IMR-90 (cell line): ENCODE measurements at regions not wholly inside any gene's neighbourhood (a gene's known extent, or its start where the extent isn't known, plus 50 kb on each side); places are given as distances from the start of the nearest gene placed in this dataset.

Experiments used
- ATAC-seq: fragments of 200-7000 bp; cut with Tn5 transposase; 2 replicates; pipeline ENCODE4 v1.9.1; 2020; ENCODE audit warnings: low read depth, mild to moderate bottlenecking, moderate library complexity
- BruUV-seq: library from RNA; stranded (reverse); fragments of 400-500 nt; replicated peaks from 2 replicates; lab custom pipeline; 2021; lab: Mats Ljungman, UMichigan
- CTCF ChIA-PET: fragments of 300-600 bp; formaldehyde crosslinking; extraction: SDS; loops from one replicate; lab custom pipeline; 2021; ENCODE audit warnings: antibody characterized with exemption; lab: Yijun Ruan, JAX
- POLR2A ChIA-PET: fragments of 300-600 bp; sonication (Branson Sonifier 250); formaldehyde crosslinking; loops from one replicate; lab custom pipeline; 2022; ENCODE audit warnings: antibody characterized with exemption; ENCODE audit not compliant: unreplicated experiment; lab: Charles Lee
- DNase-seq: peaks from one replicate; pipeline ENCODE4 v3.0.0; 2013
- H2AFZ ChIP-seq: replicated peaks from 2 replicates; pipeline ENCODE3; 2013; ENCODE audit warnings: low read length, mild to moderate bottlenecking; ENCODE audit not compliant: poor library complexity
- H2AK5ac ChIP-seq: 2 replicates; pipeline ENCODE4 v1.6.1; 2013; ENCODE audit warnings: low read depth, low read length, inconsistent platforms
- H2AK9ac ChIP-seq: replicated peaks from 2 replicates; pipeline ENCODE3; 2013; ENCODE audit warnings: mild to moderate bottlenecking, low read depth, low read length, moderate library complexity; ENCODE audit not compliant: poor library complexity
- H2BK120ac ChIP-seq: 2 replicates; pipeline ENCODE4 v1.6.1; 2013; ENCODE audit warnings: low read depth, low read length, inconsistent platforms
- H2BK15ac ChIP-seq: 3 replicates; pipeline ENCODE4 v1.6.1; 2013; ENCODE audit warnings: low read depth, low read length, inconsistent platforms
- H2BK20ac ChIP-seq: 2 replicates; pipeline ENCODE4 v1.6.1; 2013; ENCODE audit warnings: low read depth, mild to moderate bottlenecking, inconsistent platforms, low read length, moderate library complexity
- H2BK5ac ChIP-seq: 2 replicates; pipeline ENCODE4 v1.6.1; 2013; ENCODE audit warnings: mild to moderate bottlenecking, low read depth, low read length, inconsistent platforms; ENCODE audit not compliant: poor library complexity, severe bottlenecking
- H3K14ac ChIP-seq: replicated peaks from 2 replicates; pipeline ENCODE4 v1.6.1; 2013; ENCODE audit warnings: low read depth, low read length, inconsistent platforms
- H3K18ac ChIP-seq: 2 replicates; pipeline ENCODE4 v1.6.1; 2013; ENCODE audit warnings: low read depth, low read length, control low read depth
- H3K23ac ChIP-seq: 2 replicates; pipeline ENCODE4 v1.6.1; 2013; ENCODE audit warnings: low read depth, low read length, inconsistent platforms
- H3K27ac ChIP-seq: 2 replicates; pipeline ENCODE4 v1.5.1; 2013; ENCODE audit warnings: mild to moderate bottlenecking, control low read depth, low read length; ENCODE audit not compliant: insufficient read depth
- H3K27me3 ChIP-seq: 2 replicates; pipeline ENCODE4 v1.6.1; 2013; ENCODE audit warnings: low read length; ENCODE audit not compliant: control insufficient read depth, insufficient read depth
- H3K36me3 ChIP-seq: 2 replicates; pipeline ENCODE4 v1.6.1; 2013; ENCODE audit warnings: low read length, mixed read lengths; ENCODE audit not compliant: control insufficient read depth, insufficient read depth
- H3K4ac ChIP-seq: 2 replicates; pipeline ENCODE4 v1.6.1; 2013; ENCODE audit warnings: low read depth, low read length, inconsistent platforms
- H3K4me1 ChIP-seq: 2 replicates; pipeline ENCODE4 v1.6.1; 2013; ENCODE audit warnings: low read length, mixed read lengths; ENCODE audit not compliant: control insufficient read depth, insufficient read depth
- H3K4me2 ChIP-seq: 2 replicates; pipeline ENCODE4 v1.6.1; 2013; ENCODE audit warnings: low read depth, mild to moderate bottlenecking, control low read depth, low read length, moderate library complexity
- H3K4me3 ChIP-seq: 2 replicates; pipeline ENCODE4 v1.5.1; 2013; ENCODE audit warnings: low read depth, mild to moderate bottlenecking, control low read depth, low read length, moderate library complexity; ENCODE audit not compliant: insufficient read depth
- H3K56ac ChIP-seq: 2 replicates; pipeline ENCODE4 v1.6.1; 2013; ENCODE audit warnings: low read length, inconsistent platforms; ENCODE audit not compliant: insufficient read depth; ENCODE audit errors: extremely low read depth
- H3K79me1 ChIP-seq, 2 experiments: 2 replicates each; pipeline ENCODE4 v1.6.1; 2013; ENCODE audit warnings: low read length in 2 of 2, inconsistent platforms in 1 of 2, low read depth in 1 of 2
- H3K9ac ChIP-seq: 2 replicates; pipeline ENCODE4 v1.6.1; 2013; ENCODE audit warnings: low read depth, low read length, control low read depth
- H3K9me1 ChIP-seq: 2 replicates; pipeline ENCODE4 v1.6.1; 2013; ENCODE audit warnings: low read length, inconsistent platforms; ENCODE audit not compliant: insufficient read depth
- H3K9me3 ChIP-seq: 2 replicates; pipeline ENCODE4 v1.6.1; 2013; ENCODE audit warnings: low read length; ENCODE audit not compliant: control insufficient read depth, insufficient read depth
- H4K20me1 ChIP-seq: 2 replicates; pipeline ENCODE4 v1.6.1; 2013; ENCODE audit warnings: low read length, inconsistent platforms; ENCODE audit not compliant: insufficient read depth
- H4K5ac ChIP-seq: 2 replicates; pipeline ENCODE4 v1.6.1; 2013; ENCODE audit warnings: mild to moderate bottlenecking, low read depth, low read length, control low read depth
- H4K8ac ChIP-seq, 2 experiments: 2 replicates each; pipeline ENCODE4 v1.6.1; 2013; ENCODE audit warnings: low read depth in 2 of 2, low read length in 2 of 2, control low read depth in 1 of 2, inconsistent platforms in 1 of 2
- H4K91ac ChIP-seq: 2 replicates; pipeline ENCODE4 v1.6.1; 2013; ENCODE audit warnings: low read depth, low read length, inconsistent platforms; ENCODE audit not compliant: insufficient read depth
- FOS ChIP-seq: fragments of 150-350 bp; IDR thresholded peaks from 2 replicates; pipeline ENCODE4 v1.6.1; 2016; ENCODE audit warnings: low read depth, low read length
- MXI1 ChIP-seq: IDR thresholded peaks from 2 replicates; pipeline ENCODE4 v1.6.1; 2012; ENCODE audit warnings: low read depth, mild to moderate bottlenecking, low read length, moderate library complexity, borderline replicate concordance
- RFX5 ChIP-seq: IDR thresholded peaks from 2 replicates; pipeline ENCODE4 v1.8.0; 2012; ENCODE audit warnings: low read depth, mild to moderate bottlenecking, low read length, moderate library complexity
- WGBS, 2 experiments: methylation state at CpG; one replicate each; pipeline versions ENCODE4 v1.1.5 to v1.1.7; 2013; ENCODE audit warnings: missing lambda C conversion rate in 2 of 2; ENCODE audit not compliant: insufficient read length in 1 of 2; ENCODE audit errors: extremely low coverage in 2 of 2; 5-methylcytosine and 5-hydroxymethylcytosine counted together
- dilution Hi-C: fragments of 300-500 bp; cut with HindIII; formaldehyde crosslinking; loops from one replicate; pipeline ENCODE4 v1.14.3; 2018; ENCODE audit warnings: low sequenced_read_pairs; ENCODE audit not compliant: unreplicated experiment
- in situ Hi-C: fragments of 300-500 bp; cut with MboI; formaldehyde crosslinking; loops from 3 replicates; pipeline ENCODE4 v1.14.3; 2019; ENCODE audit warnings: low sequenced_read_pairs, inconsistent platforms, mixed read lengths
- intact Hi-C: fragments of 100-400 bp; cut with micrococcal nuclease; formaldehyde crosslinking; loops from 2 replicates; pipeline ENCODE4 v1.10.0; 2022
- TF ChIP-seq, protein P1 (sequence below): conservative IDR thresholded peaks from 2 replicates; pipeline ENCODE4 v1.5.1; 2012; ENCODE audit warnings: mild to moderate bottlenecking, low read depth, low read length, improper control_type of control experiment

GRCh38 chr2:14936426-14936825, 303.9 kb downstream of the LRATD1 start:
- no TSS peak for BruUV-seq
- H2AFZ ChIP-seq, result no peak overlapping the region
- in situ Hi-C loops, result no loop called here
- ChIA-PET CTCF (no interaction called here), POLR2A (no interaction called here)
- H3K27ac ChIP-seq, result no peak overlapping the region
- no peak overlapping the region for H3K4ac ChIP-seq
- WGBS, 2 experiments, result 20% methylated on average over 1 of the region's 3 CpGs; no CpG with 5 or more reads in 1 of the 2 experiments
- intact Hi-C loops, result no loop called here
- H2AK9ac ChIP-seq, result no peak overlapping the region
- no peak overlapping the region for H2BK15ac ChIP-seq
- dilution Hi-C loops, result no loop called here
- ATAC-seq (no peak), DNase-seq (no peak)
- no peak overlapping the region for H3K9ac ChIP-seq
- no peak overlapping the region for H2BK5ac ChIP-seq
- H3K9me3 ChIP-seq, result peaks cover 8% of the 10 kb centered on the region
- H4K91ac ChIP-seq, result no peak overlapping the region
- no peak overlapping the region for H3K4me3 ChIP-seq
- no peak overlapping the region for H2AK5ac ChIP-seq
- no peak overlapping the region for H3K18ac ChIP-seq
- no peaks in the 10 kb centered on the region for H3K4me1 ChIP-seq
- no peak overlapping the region for H3K4me2 ChIP-seq
- H4K20me1 ChIP-seq, result no peaks in the 10 kb centered on the region
- no peak overlapping the region for H4K8ac ChIP-seq
- H3K9me1 ChIP-seq, result no peaks in the 10 kb centered on the region
- no peak overlapping the region for H4K5ac ChIP-seq
- H3K27me3 ChIP-seq, result no peaks in the 10 kb centered on the region
- no peak overlapping the region for H2BK20ac ChIP-seq
- H3K14ac ChIP-seq, result no peak overlapping the region
- H2BK120ac ChIP-seq, result no peak overlapping the region
- H3K79me1 ChIP-seq, result no peaks in the 10 kb centered on the region
- no peak overlapping the region for H3K56ac ChIP-seq
- no peak for TF ChIP-seq RFX5
- TF ChIP-seq MXI1, result no peak
- TF ChIP-seq, protein P1, sequence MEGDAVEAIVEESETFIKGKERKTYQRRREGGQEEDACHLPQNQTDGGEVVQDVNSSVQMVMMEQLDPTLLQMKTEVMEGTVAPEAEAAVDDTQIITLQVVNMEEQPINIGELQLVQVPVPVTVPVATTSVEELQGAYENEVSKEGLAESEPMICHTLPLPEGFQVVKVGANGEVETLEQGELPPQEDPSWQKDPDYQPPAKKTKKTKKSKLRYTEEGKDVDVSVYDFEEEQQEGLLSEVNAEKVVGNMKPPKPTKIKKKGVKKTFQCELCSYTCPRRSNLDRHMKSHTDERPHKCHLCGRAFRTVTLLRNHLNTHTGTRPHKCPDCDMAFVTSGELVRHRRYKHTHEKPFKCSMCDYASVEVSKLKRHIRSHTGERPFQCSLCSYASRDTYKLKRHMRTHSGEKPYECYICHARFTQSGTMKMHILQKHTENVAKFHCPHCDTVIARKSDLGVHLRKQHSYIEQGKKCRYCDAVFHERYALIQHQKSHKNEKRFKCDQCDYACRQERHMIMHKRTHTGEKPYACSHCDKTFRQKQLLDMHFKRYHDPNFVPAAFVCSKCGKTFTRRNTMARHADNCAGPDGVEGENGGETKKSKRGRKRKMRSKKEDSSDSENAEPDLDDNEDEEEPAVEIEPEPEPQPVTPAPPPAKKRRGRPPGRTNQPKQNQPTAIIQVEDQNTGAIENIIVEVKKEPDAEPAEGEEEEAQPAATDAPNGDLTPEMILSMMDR, result no peak
- no peak for TF ChIP-seq FOS
- H3K36me3 ChIP-seq, result no peaks in the 10 kb centered on the region
- no peak overlapping the region for H3K23ac ChIP-seq
